ENCODE measurements at regions not wholly inside any gene's neighbourhood (a gene's known extent, or its start where the extent isn't known, plus 50 kb on each side); places are given as distances from the start of the nearest gene placed in this dataset.

- no peak for FAIRE-seq
- no peak for DNase-seq (ENCODE audit: low spot score)
These were observed 186.4 kb upstream of the ZRANB2 start for GRCh38 chr1:71267220-71267619.

DNA sequence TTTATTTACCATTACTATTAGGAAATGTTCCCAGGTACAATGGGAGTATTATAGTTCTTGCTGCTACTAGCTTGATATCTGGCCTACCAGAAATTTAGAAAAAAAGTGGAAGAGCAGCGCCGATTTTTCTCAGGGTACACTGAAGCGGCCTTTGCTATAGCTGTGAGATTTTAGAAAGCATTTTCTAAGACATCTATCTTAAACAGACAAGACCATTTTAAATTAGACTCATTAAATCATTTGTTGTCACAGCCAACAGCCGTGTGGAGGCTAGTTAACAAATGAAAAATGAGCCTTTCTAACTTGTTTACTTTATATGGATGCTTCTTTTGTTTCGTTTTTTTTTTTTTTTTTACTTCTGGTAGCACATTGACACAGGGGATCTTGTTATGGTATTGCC, 183.2 kb upstream of the ZRANB2 start:
- DNase-seq (ENCODE audit: low spot score) (no peak), FAIRE-seq (no peak)

DNA sequence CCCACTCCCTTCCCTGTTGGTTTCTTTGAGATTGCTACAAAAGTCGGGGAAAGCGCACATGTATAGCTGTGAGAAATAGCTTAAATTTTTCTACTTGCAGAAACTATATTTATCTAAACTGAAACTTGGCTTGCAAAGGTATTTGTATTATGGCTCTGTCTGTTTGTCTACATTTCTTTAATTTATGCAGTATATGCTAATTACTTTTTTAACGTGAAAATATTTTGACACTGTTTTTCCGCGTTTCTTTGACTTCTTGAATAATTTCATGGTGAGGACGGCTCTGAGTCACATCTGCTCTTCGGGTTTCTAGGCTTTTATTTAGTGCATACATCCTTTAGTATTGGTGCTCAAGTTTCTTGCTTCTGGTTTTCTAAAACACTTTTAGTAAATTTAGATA, 182.1 kb upstream of the ZRANB2 start:
- no peak for DNase-seq (ENCODE audit: low spot score)

DNA sequence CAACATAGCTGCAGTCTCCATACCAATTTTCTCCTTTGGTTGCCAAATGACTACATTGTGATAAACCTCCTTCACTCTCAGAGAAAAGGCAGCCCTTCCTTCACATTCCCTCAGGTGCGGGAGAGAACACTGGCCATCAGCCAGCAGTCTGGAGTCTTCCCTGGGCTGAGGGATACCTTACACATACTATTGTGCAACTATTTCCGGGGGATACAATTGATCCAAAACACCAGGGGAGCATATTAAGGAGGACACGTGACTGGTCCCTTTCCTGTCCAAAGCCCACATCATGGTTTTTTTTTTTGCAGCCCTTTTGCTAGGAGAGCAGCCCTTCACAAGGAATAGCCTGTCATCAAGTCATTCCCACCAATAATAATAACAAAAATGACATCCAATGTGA, 172.1 kb upstream of the ZRANB2 start:
- DNase-seq (ENCODE audit: low spot score): no peak
- no peak for FAIRE-seq

More for the DNA sequence above, 182.1 kb upstream of the ZRANB2 start:
- FAIRE-seq: no peak

- DNase-seq (ENCODE audit: low spot score) (no peak), FAIRE-seq (no peak)
These were observed 164.4 kb upstream of the ZRANB2 start for GRCh38 chr1:71245246-71245645.

- DNase-seq (ENCODE audit: low spot score) (no peak), FAIRE-seq (no peak)
These were observed 161.4 kb upstream of the ZRANB2 start for GRCh38 chr1:71242239-71242638.

DNA sequence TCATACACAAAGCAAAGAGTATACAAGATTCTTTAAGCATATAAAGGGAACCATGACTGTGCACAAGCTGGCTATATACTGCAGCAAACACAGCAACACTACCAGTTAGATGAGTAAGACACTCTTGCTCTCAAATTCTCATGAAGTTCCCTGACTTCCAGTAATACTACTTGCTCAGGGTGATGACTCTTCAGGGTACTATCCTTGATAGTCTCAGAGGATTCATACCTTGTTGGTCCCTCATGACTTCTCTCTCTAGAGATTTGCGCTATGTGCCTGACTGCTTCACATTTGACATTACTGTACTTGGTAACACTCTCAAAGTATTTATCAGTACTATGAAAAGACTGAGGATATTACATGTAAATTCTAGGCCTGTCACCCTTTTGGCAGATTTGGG, 159.8 kb upstream of the ZRANB2 start:
- DNase-seq (ENCODE audit: low spot score) (no peak), FAIRE-seq (no peak)

DNA sequence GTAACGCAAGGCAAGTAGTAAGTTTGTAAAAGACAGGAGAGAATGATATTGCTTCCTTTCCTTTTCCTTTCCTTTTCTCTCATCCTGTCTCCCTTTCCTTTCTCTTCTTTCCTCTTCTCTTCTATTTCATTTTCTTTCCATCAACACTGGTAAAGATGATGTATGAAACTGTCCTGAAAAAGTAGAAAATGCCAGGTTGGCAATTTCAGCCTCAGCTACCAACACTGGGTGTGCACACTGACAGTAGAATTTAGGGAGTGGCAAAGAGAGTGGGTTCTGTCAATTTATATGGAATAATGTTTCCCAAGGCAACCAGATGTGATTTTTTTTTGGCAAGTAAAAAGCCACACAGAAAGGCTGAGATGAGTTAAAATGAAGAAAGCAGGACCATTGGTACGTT, 155.7 kb upstream of the ZRANB2 start:
- FAIRE-seq (no peak), DNase-seq (ENCODE audit: low spot score) (no peak)

DNA sequence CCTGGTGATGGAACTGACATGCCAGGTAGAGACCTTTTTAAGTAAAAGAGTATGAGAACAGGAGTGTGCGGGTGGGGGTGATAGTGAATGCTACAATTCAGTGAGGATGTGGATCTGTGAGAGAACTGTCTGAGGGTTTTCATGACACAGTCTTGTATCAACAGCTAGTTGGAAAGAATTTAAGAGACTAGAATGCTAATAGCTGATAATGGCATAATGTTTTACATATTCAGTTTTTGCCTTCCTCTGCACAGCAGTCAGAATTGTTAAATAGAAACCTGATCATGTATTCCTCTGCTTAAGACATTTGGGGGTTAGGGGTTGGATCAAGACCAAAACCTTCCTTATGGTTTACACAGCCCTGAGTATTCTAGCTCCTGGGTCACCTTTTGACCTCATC, 152.8 kb upstream of the ZRANB2 start:
- no peak for FAIRE-seq
- DNase-seq (ENCODE audit: low spot score): no peak

- DNase-seq (ENCODE audit: low spot score) (no peak), FAIRE-seq (no peak)
These were observed 152.0 kb upstream of the ZRANB2 start for GRCh38 chr1:71232786-71233185.

DNA sequence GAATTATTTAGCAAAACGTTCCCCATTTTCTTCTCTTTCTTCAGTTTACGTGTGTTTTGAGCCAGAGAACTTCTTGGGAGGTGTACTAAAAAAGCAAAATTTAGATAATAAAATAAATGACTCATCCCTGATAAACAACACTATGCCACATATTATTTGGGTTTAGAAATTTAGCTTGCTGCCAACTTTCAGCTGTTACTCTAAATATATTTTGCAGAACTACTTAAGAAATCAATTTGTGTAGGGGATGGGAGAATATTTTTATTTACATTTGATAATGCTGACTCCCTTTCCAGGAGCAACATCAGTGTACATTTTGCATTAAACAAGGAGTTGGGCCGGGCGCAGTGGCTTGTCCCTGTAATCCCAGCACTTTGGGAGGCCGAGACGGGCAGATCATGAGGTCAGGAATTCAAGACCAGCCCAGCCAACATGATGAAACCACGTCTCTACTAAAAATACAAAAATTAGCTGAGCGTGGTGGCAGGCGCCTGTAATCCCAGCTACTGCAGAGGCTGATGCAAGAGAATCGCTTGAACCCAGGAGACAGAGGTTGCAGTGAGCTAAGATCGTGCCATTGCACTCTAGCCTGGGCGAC, 151.4 kb upstream of the ZRANB2 start:
- DNase-seq (ENCODE audit: low spot score) (no peak), FAIRE-seq (no peak)

DNA sequence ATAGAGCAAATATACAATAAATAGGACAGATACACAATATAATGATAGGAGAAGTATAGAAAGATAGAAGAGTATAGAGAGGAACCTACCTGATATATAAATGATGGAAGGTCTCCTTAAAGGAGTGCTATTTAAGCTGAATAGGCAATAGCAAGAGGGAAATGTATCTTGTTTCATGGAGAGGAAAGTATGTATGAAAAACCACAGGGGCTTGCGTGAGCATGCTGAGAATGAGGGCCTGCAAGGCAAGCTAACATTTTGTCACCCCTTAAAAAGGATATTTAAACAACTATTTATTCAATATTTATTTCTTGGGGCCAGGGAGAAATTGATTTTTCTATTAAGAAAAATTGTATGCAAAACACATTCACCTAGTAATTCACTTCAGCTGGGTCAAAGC, 150.9 kb upstream of the ZRANB2 start:
- no peak for FAIRE-seq
- DNase-seq (ENCODE audit: low spot score): no peak

DNA sequence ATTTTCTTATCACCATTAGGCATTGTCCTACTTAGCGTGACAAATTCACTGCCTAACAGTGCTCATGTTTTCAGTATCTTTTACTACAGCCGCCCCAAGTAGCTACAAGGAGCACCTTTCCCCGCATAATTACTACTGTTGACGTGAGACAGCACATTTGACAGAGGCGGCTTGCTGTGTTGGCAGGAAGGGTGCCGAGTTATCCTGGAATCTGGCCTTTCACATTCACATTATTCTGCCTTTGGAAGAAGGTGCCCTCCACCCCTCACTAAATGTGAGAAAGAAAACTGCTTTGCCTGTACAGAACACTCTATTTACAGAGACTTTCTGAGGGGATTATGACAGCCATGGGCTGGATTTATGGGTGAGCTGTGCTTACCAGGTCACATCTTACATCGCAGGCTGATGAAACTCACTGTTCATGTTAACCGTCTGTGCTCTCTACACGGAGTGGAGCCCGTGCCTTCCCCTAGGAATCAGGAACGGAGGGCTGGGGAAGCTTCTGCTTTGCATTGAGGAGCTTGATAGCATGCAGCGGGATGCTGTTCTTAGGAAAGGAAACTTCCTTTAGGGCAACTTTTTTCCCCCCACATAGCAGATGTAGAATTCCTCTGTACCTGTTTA, 148.0 kb upstream of the ZRANB2 start:
- FAIRE-seq (no peak), DNase-seq (ENCODE audit: low spot score) (no peak)

DNA sequence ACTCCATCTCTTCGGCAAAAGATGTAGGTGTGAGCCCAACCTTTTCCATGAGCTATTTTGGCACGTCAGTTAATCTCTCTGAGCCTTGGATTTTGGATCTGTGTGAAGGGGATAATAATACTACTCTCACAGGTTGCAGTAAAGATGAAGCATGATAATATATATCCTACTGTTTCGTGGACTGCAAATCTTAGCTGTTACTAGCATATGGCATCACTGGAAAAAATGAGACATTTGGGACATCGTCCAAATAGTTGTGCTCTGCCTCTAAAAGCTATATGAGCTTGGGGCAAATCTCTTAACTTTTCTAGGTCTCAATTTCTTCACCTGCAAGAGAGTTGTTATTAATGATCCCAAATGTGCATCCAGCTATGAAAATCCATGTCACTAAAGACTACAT, 147.4 kb upstream of the ZRANB2 start:
- FAIRE-seq: no peak
- DNase-seq (ENCODE audit: low spot score): no peak

GRCh38 chr1:71224741-71225377, 144.0 kb upstream of the ZRANB2 start:
- FAIRE-seq (no peak), DNase-seq (ENCODE audit: low spot score) (no peak)

DNA sequence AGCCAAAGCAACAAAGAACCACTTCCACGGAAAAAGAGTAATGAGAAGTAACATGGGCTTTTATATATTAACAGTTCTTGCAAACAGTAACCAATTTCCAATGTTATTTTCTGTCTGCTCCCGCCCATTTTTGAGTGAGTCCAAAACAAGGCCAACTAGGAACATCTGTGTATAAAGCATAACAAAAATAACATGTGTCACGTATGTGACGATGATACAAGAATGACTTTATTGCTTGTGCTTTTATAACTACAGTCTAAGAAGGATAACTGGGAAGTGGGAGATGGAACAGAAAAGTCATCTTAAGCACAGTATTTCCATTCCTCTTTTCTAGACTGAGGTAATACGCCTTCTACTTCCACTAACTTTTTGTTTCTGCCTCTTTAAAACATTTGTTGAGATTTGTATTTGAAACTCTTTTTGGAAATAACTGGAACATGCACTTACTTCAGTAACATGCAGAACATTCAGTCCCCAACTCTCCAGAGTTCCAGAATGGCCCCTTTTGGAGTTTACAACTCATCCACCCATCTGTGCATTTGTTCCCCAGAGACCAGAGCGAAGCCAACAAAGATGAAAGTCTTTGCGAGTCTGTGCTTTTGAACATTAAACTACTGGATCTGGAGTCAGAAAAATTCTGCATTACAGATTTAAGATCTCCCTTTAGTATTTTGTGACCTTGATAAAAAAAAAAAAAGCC, 143.0 kb upstream of the ZRANB2 start:
- FAIRE-seq (no peak), DNase-seq (ENCODE audit: low spot score) (no peak)

GRCh38 chr1:71222668-71223067, 141.8 kb upstream of the ZRANB2 start:
- FAIRE-seq (no peak), DNase-seq (ENCODE audit: low spot score) (peak; percentile 9)

DNA sequence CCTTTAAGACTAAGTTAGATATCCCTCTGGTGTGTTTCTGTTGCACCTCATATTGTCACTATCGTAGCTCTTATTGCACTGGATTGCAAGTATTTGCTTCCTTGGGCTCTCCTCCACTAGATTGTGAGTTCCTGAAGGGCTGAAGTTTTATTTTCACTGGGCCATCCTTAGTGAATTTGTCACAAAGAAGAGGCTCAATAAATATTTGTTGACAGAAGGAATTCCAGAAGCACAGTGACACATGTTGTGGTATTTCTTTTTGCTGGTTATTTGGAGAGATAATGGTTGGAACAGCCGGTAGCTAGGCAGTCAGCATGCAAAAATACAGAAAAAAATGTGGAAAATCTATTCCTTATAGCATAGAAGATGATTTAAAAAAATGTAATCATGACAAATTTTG, 129.9 kb upstream of the ZRANB2 start:
- DNase-seq (ENCODE audit: low spot score): no peak
- no peak for FAIRE-seq

GRCh38 chr1:71203241-71203640, 122.4 kb upstream of the ZRANB2 start:
- FAIRE-seq: no peak
- DNase-seq (ENCODE audit: low spot score): no peak

DNA sequence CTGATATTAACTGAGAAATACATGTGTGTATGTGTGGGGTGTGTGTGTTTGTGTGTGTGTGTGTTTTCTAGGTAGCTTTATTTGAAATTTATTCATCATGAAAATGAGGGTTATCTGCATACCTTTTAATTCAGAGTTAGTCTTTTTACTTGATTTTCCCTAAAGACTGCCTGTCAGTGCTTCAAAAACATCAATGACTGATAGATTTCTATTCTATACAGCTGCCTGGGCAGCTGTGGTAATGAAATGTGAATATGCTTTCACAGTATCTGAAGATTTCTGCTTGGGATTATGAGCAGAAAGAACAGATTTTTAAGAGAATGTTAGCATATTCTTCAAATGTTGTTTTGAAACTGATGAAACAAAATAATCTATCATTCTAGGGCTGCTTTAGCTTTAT, 119.7 kb upstream of the ZRANB2 start:
- no peak for FAIRE-seq
- no peak for DNase-seq (ENCODE audit: low spot score)

DNA sequence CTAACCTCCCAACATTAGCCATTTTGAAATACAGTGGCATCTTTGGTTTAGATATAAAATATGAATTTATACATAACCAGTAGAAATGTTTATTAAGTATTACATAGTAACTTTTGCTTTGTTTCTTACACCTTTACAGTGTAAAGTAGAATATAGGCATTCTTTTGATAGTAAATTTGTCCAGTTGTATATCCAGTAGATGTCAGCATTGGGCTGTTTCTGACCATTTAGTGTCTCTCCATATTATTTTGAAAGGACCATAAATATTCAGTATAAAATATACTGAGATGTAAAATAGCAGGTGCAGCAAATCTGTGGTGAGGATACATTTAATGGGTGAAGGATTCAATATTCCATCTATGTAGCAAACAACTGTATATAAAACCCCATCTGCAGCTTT, 115.8 kb upstream of the ZRANB2 start:
- FAIRE-seq: no peak
- peak; percentile 3 for DNase-seq (ENCODE audit: low spot score)

- FAIRE-seq: no peak
- no peak for DNase-seq (ENCODE audit: low spot score)
These were observed 112.3 kb upstream of the ZRANB2 start for GRCh38 chr1:71193153-71193552.

GRCh38 chr1:71191520-71191919, 110.7 kb upstream of the ZRANB2 start:
- FAIRE-seq (no peak), DNase-seq (ENCODE audit: low spot score) (no peak)

Data from urothelium cell line (cell line).